OCI-LY3 (cell line): ENCODE measurements at regions not wholly inside any gene's neighbourhood (a gene's known extent, or its start where the extent isn't known, plus 50 kb on each side); places are given as distances from the start of the nearest gene placed in this dataset.

Experiments
- H2AFZ ChIP-seq: fragments of 200-600, 300-600 bp; shearing (Covaris generic); 2 replicates; pipeline ENCODE4 v1.6.0; 2014; ENCODE audit warnings: antibody characterized with exemption, low read depth, low read length
- H3K27ac ChIP-seq: fragments of 200-600, 300-600 bp; sonication (generic); 2 replicates; pipeline ENCODE4 v1.5.1; 2014; ENCODE audit warnings: mild to moderate bottlenecking, low read length, moderate library complexity, mixed read lengths
- H3K27me3 ChIP-seq: fragments of 200-600, 300-600 bp; sonication (generic); 2 replicates; pipeline ENCODE4 v1.6.1; 2014; ENCODE audit warnings: low read depth, low read length, mixed read lengths
- H3K36me3 ChIP-seq: fragments of 200-600, 300-600 bp; sonication (generic); replicated peaks from 2 replicates; pipeline ENCODE3; 2014; ENCODE audit warnings: low read depth, low read length, mixed read lengths
- H3K4me1 ChIP-seq: fragments of 300-600, 200-600 bp; sonication (generic); 2 replicates; pipeline ENCODE4 v1.6.1; 2014; ENCODE audit warnings: low read length, mixed read lengths
- H3K4me2 ChIP-seq: fragments of 200-600, 300-600 bp; sonication (generic); 2 replicates; pipeline ENCODE4 v1.6.1; 2014; ENCODE audit warnings: low read length, mixed read lengths
- H3K4me3 ChIP-seq: fragments of 300-600, 200-600 bp; sonication (generic); 2 replicates; pipeline ENCODE4 v1.5.1; 2014; ENCODE audit warnings: antibody characterized with exemption, mild to moderate bottlenecking, low read length, moderate library complexity
- H3K79me2 ChIP-seq: fragments of 300-600, 200-600 bp; shearing (Covaris generic); 2 replicates; pipeline ENCODE4 v1.6.1; 2014; ENCODE audit warnings: mild to moderate bottlenecking, low read length, mixed read lengths
- H3K9ac ChIP-seq: fragments of 300-600, 200-600 bp; shearing (Covaris generic); 2 replicates; pipeline ENCODE4 v1.6.0; 2014; ENCODE audit warnings: mild to moderate bottlenecking, low read length, moderate library complexity
- H3K9me3 ChIP-seq: fragments of 200-600, 300-600 bp; shearing (Covaris generic); 2 replicates; pipeline ENCODE4 v1.6.1; 2014; ENCODE audit warnings: low read length, mixed read lengths; ENCODE audit not compliant: insufficient read depth
- H4K20me1 ChIP-seq: fragments of 200-600, 300-600 bp; sonication (generic); 2 replicates; pipeline ENCODE4 v1.6.1; 2016; ENCODE audit warnings: low read length, mixed read lengths; ENCODE audit not compliant: insufficient read depth
- CTCF ChIP-seq: fragments of 200-600, 300-600 bp; sonication (generic); IDR thresholded peaks from 2 replicates; pipeline ENCODE4 v1.5.1; 2014; ENCODE audit warnings: antibody characterized with exemption, low read length, low read depth
- EZH2phosphoT487 ChIP-seq: fragments of 200-600 bp; shearing (Covaris generic); IDR thresholded peaks from 2 replicates; pipeline ENCODE4 v1.6.1; 2018; ENCODE audit warnings: antibody characterized with exemption, mixed run types, low read depth

GRCh38 chr18:76593843-76594242, 98.8 kb upstream of the ZNF516 start:
- Histone ChIP-seq H3K27me3 (0 out of 2 replicates have a peak, but pooled peaks cover 3% of the 10 kb centered on the region), H3K9ac (no peak overlapping the region), H3K4me1 (no peaks in the 10 kb centered on the region), H3K79me2 (no peaks in the 10 kb centered on the region), H3K36me3 (no peaks in the 10 kb centered on the region), H3K9me3 (peaks cover 4% of the 10 kb centered on the region; the same call in 1 of the 2 replicates), H4K20me1 (no peaks in the 10 kb centered on the region), H3K4me3 (no peak overlapping the region), H3K4me2 (no peak overlapping the region), H3K27ac (no peak overlapping the region), H2AFZ (no peak overlapping the region)
- TF ChIP-seq EZH2phosphoT487 (no peak), CTCF (no peak)

- H3K9ac ChIP-seq, result no peak overlapping the region
- no peaks in the 10 kb centered on the region for H3K79me2 ChIP-seq
- H3K9me3 ChIP-seq, result peaks cover 4% of the 10 kb centered on the region; the same call in 1 of the 2 replicates
- H2AFZ ChIP-seq, result no peak overlapping the region
- H4K20me1 ChIP-seq, result no peaks in the 10 kb centered on the region
- no peak overlapping the region for H3K27ac ChIP-seq
- TF ChIP-seq CTCF, result no peak
- TF ChIP-seq EZH2phosphoT487, result no peak
- H3K4me2 ChIP-seq, result no peak overlapping the region
- no peak overlapping the region for H3K4me3 ChIP-seq
- no peaks in the 10 kb centered on the region for H3K36me3 ChIP-seq
- 0 out of 2 replicates have a peak, but pooled peaks cover 3% of the 10 kb centered on the region for H3K27me3 ChIP-seq
- H3K4me1 ChIP-seq, result no peaks in the 10 kb centered on the region
Observed at GRCh38 chr18:76592981-76593381, 97.9 kb upstream of the ZNF516 start.

DNA sequence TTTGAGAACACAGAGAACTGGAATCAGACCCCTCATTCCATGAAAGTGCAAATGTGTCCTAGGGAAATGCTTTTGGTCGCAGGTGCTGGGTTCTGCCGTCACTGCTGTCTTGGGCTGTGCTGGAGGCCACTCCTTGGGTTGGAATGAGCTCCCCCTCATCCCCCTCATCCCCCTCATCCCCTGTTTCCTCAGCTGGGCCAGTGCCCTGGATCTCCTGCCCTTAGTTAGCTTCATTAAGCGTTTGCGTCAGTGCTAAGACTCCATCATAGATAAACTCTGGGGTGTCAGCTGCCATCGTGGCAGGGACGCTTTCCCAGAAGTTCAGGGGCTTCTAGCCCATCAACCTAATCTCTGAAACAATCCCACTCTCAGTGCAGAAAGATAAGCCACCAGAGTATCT, 97.1 kb upstream of the ZNF516 start:
- Histone ChIP-seq H3K27ac (no peak overlapping the region), H3K79me2 (no peaks in the 10 kb centered on the region), H3K9ac (no peak overlapping the region), H3K4me2 (no peak overlapping the region), H2AFZ (no peak overlapping the region), H3K9me3 (peaks cover 4% of the 10 kb centered on the region; the same call in 1 of the 2 replicates), H3K36me3 (no peaks in the 10 kb centered on the region), H3K27me3 (0 out of 2 replicates have a peak, but pooled peaks cover 3% of the 10 kb centered on the region), H3K4me3 (no peak overlapping the region), H4K20me1 (no peaks in the 10 kb centered on the region), H3K4me1 (no peaks in the 10 kb centered on the region)
- TF ChIP-seq CTCF (no peak), EZH2phosphoT487 (no peak)

DNA sequence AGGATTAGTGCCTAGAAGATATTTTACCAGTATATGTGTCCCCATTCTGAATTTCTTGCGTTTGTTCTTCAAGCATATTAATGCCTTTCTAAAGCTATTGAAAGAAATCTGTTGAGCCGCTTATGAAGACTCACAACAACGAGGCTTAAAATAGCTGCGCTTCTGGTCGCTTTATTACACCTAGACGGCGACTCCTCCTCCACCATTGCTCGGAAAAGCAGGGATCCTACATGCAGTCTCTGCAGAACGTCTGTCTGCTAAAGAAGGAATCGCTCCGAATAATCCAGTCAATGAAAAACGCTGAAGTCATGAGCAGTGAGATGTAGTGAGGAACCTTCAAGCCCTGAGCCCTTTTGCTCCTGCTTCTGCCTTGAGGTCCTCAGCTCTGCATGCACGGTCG, 94.8 kb upstream of the ZNF516 start:
- H3K9me3 ChIP-seq, result peaks cover 4% of the 10 kb centered on the region; the same call in 1 of the 2 replicates
- H3K9ac ChIP-seq, result no peak overlapping the region
- TF ChIP-seq EZH2phosphoT487 (no peak), CTCF (no peak)
- H3K79me2 ChIP-seq, result no peaks in the 10 kb centered on the region
- no peak overlapping the region for H2AFZ ChIP-seq
- H3K4me1 ChIP-seq, result no peaks in the 10 kb centered on the region
- H3K4me2 ChIP-seq, result no peak overlapping the region
- H3K4me3 ChIP-seq, result no peak overlapping the region
- no peaks in the 10 kb centered on the region for H3K36me3 ChIP-seq
- H3K27ac ChIP-seq, result no peak overlapping the region
- H4K20me1 ChIP-seq, result no peaks in the 10 kb centered on the region
- H3K27me3 ChIP-seq, result 0 out of 2 replicates have a peak, but pooled peaks cover 3% of the 10 kb centered on the region
